Keratinocyte (primary cell): ENCODE measurements at regions not wholly inside any gene's neighbourhood (a gene's known extent, or its start where the extent isn't known, plus 50 kb on each side); places are given as distances from the start of the nearest gene placed in this dataset.
"Not testable (repeated sequence)": the region's sequence is repeated elsewhere in the genome, so short reads cannot be mapped to it uniquely, and the experiment has no call there.

Source experiments
- EZH2 ChIP-seq: IDR thresholded peaks from one replicate; pipeline ENCODE4 v1.6.1; 2012; ENCODE audit warnings: inconsistent platforms, mild to moderate bottlenecking, low read length, moderate library complexity
- TF ChIP-seq, protein P1 (sequence below), 3 experiments: IDR thresholded peaks in 1 of 3; conservative IDR thresholded peaks in 1 of 3; optimal IDR thresholded peaks in 1 of 3; 2 replicates in 2 of 3; 3 replicates in 1 of 3; pipeline versions ENCODE3 to v1.5.1; 2011; ENCODE audit warnings: low read length in 3 of 3, mild to moderate bottlenecking in 3 of 3, moderate library complexity in 2 of 3, control low read depth in 1 of 3, inconsistent platforms in 1 of 3; ENCODE audit not compliant: insufficient read depth in 2 of 3; ENCODE audit errors: extremely low read depth in 1 of 3

- TF ChIP-seq, protein P1, sequence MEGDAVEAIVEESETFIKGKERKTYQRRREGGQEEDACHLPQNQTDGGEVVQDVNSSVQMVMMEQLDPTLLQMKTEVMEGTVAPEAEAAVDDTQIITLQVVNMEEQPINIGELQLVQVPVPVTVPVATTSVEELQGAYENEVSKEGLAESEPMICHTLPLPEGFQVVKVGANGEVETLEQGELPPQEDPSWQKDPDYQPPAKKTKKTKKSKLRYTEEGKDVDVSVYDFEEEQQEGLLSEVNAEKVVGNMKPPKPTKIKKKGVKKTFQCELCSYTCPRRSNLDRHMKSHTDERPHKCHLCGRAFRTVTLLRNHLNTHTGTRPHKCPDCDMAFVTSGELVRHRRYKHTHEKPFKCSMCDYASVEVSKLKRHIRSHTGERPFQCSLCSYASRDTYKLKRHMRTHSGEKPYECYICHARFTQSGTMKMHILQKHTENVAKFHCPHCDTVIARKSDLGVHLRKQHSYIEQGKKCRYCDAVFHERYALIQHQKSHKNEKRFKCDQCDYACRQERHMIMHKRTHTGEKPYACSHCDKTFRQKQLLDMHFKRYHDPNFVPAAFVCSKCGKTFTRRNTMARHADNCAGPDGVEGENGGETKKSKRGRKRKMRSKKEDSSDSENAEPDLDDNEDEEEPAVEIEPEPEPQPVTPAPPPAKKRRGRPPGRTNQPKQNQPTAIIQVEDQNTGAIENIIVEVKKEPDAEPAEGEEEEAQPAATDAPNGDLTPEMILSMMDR (optimal IDR thresholded peaks at IDR 0.05 in 1 of 3, IDR thresholded peaks at IDR 0.05 in 1 of 3, conservative IDR thresholded peaks at IDR 0.05 in 1 of 3; ENCODE audit: extremely low read depth in 1 of 3, insufficient read depth in 2 of 3, low read length in 3 of 3) = not testable (repeated sequence)
- TF ChIP-seq EZH2 = not testable (repeated sequence)
These were observed 70.8 kb upstream of the LRPAP1 start for GRCh38 chr4:3602886-3603645.
